ENCODE measurements at regions not wholly inside any gene's neighbourhood (a gene's known extent, or its start where the extent isn't known, plus 50 kb on each side); places are given as distances from the start of the nearest gene placed in this dataset.

DNA sequence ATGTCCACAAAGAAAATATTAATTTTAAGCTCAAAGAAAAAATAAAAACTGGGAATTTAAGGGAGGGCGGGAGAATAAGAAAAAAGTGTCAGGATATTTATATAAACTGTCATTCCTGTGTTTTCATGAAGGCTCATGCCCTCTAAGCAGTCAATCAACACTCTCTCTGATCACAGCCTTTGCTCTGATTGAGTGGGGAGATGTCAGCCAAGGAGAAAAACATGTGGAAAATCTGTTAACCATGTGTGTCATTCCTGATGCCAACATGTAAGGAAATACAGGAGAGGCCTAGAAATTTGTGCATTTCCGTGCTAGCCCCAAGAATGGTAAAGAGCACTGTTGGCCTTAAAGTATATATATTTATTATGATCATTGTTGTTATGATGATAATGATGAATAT lies 137.9 kb upstream of the IRX5 start:
- TF ChIP-seq, protein P1, sequence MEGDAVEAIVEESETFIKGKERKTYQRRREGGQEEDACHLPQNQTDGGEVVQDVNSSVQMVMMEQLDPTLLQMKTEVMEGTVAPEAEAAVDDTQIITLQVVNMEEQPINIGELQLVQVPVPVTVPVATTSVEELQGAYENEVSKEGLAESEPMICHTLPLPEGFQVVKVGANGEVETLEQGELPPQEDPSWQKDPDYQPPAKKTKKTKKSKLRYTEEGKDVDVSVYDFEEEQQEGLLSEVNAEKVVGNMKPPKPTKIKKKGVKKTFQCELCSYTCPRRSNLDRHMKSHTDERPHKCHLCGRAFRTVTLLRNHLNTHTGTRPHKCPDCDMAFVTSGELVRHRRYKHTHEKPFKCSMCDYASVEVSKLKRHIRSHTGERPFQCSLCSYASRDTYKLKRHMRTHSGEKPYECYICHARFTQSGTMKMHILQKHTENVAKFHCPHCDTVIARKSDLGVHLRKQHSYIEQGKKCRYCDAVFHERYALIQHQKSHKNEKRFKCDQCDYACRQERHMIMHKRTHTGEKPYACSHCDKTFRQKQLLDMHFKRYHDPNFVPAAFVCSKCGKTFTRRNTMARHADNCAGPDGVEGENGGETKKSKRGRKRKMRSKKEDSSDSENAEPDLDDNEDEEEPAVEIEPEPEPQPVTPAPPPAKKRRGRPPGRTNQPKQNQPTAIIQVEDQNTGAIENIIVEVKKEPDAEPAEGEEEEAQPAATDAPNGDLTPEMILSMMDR (IDR thresholded peaks at IDR 0.05), result no peak
- TF ChIP-seq POLR2A (IDR thresholded peaks at IDR 0.05), result no peak
